ENCODE measurements at regions not wholly inside any gene's neighbourhood (a gene's known extent, or its start where the extent isn't known, plus 50 kb on each side); places are given as distances from the start of the nearest gene placed in this dataset.

DNA sequence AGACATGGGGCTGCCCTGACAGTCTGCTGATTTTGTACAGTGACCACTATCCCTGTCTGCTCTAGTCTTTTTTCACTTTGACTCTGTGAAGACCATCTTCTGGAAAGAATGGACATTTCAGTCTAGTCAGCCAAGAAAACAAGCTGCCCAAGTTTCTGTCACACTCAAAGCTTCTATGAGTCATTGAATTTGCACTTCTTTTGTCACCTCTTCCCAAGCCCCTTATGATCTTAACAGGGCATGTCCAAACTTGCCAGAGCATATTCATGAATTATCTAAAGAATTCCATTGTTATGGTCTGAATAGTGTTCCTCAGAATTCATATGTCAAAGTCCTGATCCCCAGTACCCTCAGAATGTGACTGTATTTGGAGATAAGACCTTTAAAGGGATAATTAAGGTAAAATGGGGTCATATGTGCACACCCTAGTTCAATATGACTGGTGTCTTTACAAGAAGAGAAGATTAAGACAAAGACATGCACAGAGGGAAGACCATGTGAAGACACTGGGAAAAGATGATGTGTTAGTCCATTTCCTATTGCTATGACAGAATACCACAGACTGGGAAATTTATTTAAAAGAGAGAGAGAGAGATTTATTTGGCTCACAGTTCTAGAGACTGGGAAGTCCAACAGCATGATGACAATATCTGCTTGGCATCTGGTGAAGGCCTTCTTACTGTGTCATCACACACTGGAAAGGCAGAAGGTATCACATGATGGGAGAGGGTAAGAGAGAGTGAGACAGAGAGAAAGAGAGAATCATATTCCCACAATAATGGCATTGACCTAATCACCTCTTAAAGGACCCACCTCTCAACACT, 242.6 kb downstream of the BTG1 start:
- TF ChIP-seq GATA2 (IDR thresholded peaks at IDR 0.05; ENCODE audit: low read depth, low read length) (no peak), GATA3 (IDR thresholded peaks at IDR 0.05; ENCODE audit: low read depth, low read length) (no peak)
